ENCODE measurements at regions not wholly inside any gene's neighbourhood (a gene's known extent, or its start where the extent isn't known, plus 50 kb on each side); places are given as distances from the start of the nearest gene placed in this dataset.
"Not testable (repeated sequence)": the region's sequence is repeated elsewhere in the genome, so short reads cannot be mapped to it uniquely, and the experiment has no call there.

DNA sequence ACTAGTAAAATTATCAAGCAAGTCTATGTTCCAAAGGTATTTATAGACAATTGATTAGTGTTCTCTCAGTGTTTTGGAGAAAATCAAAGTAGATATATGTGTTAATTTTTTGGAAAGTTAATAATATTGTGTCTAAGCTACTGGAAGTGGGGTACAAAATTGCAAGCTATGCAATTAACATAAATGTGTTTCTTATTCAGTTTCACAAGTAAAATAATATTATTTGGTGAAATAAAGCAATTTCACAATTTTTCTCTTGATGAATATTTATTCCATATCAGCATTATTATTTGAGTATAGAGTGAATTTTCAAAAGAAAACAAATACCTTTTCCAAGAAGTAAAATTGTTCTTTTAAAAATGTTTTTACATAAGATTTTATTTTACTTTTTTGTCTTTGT, 1047.7 kb downstream of the TBL1XR1 start:
- DNase-seq: no peak

DNA sequence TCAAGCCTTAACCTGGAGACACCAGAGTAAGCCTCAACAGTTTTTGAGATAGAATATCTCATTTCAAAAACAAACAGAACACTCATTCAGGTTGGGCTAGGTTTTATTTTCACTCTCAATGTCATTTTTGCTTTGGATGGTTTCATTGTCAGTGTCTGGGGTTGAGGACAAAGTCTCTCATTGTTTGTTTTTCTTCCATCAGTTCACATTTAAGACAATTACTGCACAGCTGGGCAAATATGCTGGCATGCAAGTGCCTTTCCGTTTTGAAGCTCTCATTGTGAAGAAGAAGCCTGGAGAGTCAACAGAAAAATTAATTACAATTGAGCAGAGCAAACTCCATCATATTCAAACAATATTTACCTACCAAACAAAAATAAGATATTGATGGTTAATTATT, 1050.0 kb downstream of the TBL1XR1 start:
- DNase-seq: no peak

DNA sequence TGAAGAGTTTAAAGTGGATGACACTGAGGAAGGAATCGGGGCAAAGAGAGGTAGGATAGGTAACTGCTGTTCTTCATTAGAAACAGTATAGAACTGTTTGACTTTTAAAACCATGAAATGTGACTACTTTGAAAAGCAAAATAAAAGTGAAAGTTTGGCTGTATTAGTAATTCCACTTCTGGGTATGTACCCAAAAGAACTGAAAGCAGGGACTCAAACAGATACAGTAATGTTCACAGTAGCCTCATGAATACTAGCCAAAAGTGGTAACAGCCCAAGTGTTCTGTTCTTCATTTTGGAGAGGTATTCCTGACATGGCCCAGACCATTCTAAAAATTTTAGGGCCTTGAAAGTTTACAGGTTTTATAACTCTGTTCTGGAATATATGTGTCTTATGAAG, 1055.4 kb downstream of the TBL1XR1 start:
- DNase-seq: no peak

- DNase-seq: no peak
These were observed 1076.8 kb downstream of the TBL1XR1 start for GRCh38 chr3:176120507-176120906.

DNA sequence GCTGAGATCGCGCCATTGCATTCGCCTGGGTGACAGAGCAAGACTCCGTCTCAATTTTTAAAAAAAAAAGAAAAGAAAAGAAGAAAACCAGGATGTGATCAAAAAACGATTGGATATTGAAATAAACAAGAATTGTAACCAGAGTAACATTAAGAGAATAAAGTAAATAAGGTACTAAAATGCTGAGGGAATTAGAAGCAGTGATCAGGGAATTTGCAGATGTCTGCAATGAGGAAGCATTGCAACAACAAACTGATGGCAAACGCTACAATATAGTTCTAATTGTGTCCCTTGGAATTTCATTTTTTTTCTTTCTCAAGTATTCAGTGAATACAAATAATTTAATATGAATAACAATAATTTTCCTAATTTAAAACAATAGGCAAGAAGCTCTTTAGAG, 1077.5 kb downstream of the TBL1XR1 start:
- DNase-seq: no peak

GRCh38 chr3:176106380-176106779, 1090.9 kb downstream of the TBL1XR1 start:
- no peak for DNase-seq

DNA sequence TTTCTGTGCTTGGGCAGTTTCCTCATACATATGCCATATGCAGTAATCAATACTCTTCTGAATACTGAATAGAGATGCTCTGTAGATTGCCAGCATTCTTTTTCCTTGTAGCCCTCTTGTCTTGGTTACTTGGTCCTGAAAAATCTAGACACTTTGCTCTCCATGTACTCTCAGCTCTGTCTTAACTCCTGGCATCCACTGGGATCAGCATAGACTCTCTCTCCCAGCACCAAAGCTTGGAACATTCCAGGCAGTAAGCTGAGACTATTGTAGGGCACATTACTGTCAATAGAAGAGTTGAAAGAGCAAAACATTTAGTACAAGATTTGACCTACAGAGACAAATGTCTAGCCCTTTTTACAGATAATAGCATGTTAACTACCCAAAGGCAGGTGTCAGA, 1100.3 kb downstream of the TBL1XR1 start:
- DNase-seq: no peak

DNA sequence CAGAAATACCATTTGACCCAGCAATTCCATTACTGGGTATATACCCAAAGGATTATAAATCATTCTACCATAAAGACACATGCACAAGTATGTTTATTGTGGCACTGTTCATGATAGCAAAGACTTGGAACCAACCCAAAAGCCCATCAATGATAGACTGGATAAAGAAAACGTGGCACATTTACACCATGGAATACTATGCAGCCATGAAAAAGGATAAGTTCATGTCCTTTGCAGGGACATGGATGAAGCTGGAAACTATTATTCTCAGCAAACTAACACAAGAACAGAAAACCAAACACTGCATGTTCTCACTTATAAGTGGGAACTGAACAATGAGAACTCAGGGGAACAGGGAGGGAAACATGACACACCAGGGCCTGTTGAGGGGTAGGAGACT, 1103.4 kb downstream of the TBL1XR1 start:
- DNase-seq: not testable (repeated sequence)

DNA sequence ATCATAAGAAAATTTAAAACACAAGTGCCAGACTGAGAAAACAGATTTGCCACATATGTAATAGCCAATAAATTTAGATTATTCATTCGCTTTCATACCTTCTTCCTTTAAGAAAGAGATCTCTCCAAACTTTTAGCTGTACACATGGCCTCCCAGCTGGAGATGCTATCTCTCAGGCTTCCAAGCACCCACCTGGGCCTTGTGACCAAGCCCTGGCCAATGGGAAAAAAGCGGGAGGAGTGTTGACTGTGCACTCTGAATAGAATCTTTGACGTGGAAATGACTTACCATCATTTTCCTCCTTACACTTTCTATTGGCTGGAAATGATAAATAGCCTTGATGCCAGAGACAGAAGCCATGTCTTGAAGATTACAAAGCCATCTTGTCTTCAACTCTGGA, 1106.6 kb downstream of the TBL1XR1 start:
- no peak for DNase-seq

- DNase-seq: no peak
These were observed 1108.3 kb downstream of the TBL1XR1 start for GRCh38 chr3:176088962-176089383.

DNA sequence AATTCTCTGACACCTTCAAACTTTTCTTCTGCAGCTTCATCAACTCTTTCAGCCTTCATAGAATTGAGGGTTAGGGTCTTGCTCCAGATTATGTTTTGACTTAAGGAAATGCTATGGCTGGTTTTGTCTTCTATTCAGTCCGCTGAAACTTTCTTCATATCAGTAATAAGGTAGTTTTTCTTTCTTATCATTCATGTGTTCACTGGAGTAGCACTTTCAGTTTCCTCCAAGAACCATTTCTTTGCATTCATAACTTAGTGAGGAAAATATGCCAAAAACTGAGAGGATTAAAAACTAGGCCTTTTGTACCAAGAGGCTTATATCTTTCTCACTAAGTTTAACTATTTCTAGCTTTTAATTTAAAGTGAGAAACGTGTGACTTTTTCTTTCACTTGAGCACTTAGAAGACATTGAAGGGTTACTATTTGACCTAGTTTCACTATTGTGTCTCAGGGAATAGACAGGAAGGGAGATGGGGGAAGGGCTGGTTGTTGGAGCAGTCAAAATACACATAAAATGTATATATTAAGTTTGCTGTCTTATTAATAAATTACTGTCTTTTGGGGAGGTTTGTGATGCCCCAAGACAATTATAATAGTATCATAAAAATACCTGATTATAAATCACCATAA, 1110.1 kb downstream of the TBL1XR1 start:
- DNase-seq: no peak

- DNase-seq: no peak
These were observed 1117.5 kb downstream of the TBL1XR1 start for GRCh38 chr3:176079785-176080184.

DNA sequence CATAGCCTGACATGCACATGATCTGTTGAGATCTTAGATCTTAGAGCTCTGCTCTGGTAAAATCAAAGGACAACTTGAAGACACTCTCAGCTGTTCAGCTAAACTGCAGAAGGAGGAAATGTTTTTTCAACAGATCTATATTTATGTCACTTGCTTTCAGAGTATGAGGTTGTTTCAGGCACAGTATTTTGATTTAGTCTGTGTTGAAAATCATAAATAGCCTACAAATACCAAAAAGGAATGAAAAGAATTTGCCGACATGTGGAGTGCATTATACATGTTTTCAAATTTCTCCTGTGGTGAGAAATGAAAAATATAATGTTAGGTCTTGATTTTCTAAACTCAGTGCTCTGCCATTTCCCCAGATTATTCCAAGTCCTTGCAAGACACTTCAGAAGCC, 1118.4 kb downstream of the TBL1XR1 start:
- no peak for DNase-seq

DNA sequence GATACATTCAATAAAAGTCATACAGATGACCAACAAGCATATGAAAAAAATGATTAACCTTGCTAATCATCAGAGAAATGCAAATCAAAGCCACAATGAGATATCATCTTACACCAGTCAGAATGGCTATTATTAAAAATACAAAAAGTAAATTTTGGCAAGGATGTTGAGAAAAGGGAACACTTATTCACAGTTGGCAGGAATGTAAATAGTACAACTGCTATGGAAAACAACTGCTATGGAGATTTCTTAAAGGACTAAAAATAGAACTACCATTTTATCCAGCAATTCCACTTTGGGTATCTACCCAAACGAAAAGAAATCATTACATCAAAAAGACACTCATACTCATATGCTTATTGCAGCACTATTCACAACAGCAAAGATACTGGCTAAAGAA, 1121.8 kb downstream of the TBL1XR1 start:
- no peak for DNase-seq

- DNase-seq: no peak
These were observed 1122.2 kb downstream of the TBL1XR1 start for GRCh38 chr3:176075046-176075445.

DNA sequence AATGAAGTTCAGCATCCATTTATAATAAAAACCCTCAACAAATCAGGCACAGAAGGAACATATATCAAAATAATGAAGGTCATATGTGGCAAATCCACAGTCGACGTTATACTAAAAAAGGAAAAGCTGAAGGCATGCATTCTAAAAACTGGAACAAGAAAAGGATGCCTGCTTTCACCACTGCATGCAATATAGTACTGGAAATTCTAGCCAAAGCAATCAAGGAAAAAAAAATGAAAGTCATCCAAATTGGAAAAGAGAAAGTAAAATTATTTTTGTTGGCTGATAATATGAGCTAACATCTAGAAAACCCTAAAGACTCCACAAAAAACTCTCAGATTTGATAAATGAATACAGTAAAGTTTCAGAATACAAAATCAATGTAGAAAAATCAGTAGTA, 1123.2 kb downstream of the TBL1XR1 start:
- no peak for DNase-seq

DNA sequence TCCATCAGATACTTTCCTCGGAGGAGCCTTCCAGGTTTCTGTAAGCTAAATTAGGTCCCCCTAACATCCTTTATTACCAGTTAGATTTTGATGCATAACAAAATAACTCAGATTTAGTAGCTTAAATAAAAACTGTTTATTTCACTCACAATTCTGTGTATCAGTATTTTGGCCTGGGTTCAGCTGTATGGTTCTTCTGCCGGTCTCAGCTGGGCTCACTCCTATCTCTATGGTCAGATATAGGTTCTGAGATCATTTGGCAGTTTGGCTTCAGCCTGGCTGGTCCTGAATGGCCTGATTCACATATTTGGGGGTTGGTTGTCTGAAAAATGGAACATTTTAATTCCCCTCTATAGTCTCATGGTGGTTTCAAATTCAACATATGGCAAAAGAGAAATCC, 1125.3 kb downstream of the TBL1XR1 start:
- DNase-seq: no peak

GRCh38 chr3:176068750-176069149, 1128.5 kb downstream of the TBL1XR1 start:
- no peak for DNase-seq

GRCh38 chr3:176058856-176059255, 1138.4 kb downstream of the TBL1XR1 start:
- no peak for DNase-seq

- DNase-seq: no peak
These were observed 1141.4 kb downstream of the TBL1XR1 start for GRCh38 chr3:176055836-176056235.

GRCh38 chr3:176051766-176052165, 1145.5 kb downstream of the TBL1XR1 start:
- no peak for DNase-seq

- no peak for DNase-seq
These were observed 1150.6 kb downstream of the TBL1XR1 start for GRCh38 chr3:176046703-176047102.

GRCh38 chr3:176041812-176042211, 1155.5 kb downstream of the TBL1XR1 start:
- no peak for DNase-seq

- DNase-seq: no peak
These were observed 1156.1 kb downstream of the TBL1XR1 start for GRCh38 chr3:176041185-176041584.

DNA sequence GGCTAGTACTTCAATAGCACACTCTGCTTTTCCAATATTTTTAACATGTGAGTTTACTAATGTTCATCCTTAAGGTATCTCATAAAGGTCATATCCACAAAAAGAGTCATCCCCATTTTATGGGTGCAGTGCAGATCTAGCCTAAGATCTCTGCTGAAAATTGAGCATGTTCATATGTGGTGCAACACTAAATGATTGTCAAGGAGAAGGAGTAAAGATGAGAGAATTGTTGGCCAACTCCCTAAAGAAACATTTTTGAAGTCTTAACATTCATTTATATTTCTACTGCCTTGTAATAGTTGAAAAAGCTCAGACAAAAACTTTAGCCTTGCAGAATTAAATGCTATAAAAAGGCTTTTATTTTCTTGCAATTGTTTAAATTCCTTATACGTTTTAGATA, 1159.6 kb downstream of the TBL1XR1 start:
- no peak for DNase-seq

- no peak for DNase-seq
These were observed 1165.2 kb downstream of the TBL1XR1 start for GRCh38 chr3:176032043-176032442.

Measured in activated CD4-positive, alpha-beta T cell treated with anti-CD3 and anti-CD28 coated beads for 4 hours (primary cell).